Endothelial cell (in vitro differentiated cells): ENCODE measurements at regions not wholly inside any gene's neighbourhood (a gene's known extent, or its start where the extent isn't known, plus 50 kb on each side); places are given as distances from the start of the nearest gene placed in this dataset.

ENCODE experiments used
- DNase-seq: peaks from one replicate; pipeline ENCODE4 v3.0.0; 2021; ENCODE audit warnings: low spot score
- H3K27ac Mint-ChIP-seq: one replicate; pipeline ENCODE4 v1.8.0; 2021; ENCODE audit warnings: mixed read lengths, inconsistent platforms; ENCODE audit not compliant: unreplicated experiment
- H3K27me3 Mint-ChIP-seq: one replicate; pipeline ENCODE4 v1.8.0; 2021; ENCODE audit warnings: mild to moderate bottlenecking, moderate library complexity, mixed read lengths, inconsistent platforms; ENCODE audit not compliant: unreplicated experiment
- H3K36me3 Mint-ChIP-seq: one replicate; pipeline ENCODE4 v1.8.0; 2021; ENCODE audit warnings: mild to moderate bottlenecking, low read depth, mixed read lengths, inconsistent platforms; ENCODE audit not compliant: unreplicated experiment
- H3K4me1 Mint-ChIP-seq: one replicate; pipeline ENCODE4 v1.8.0; 2021; ENCODE audit warnings: mild to moderate bottlenecking, mixed read lengths, inconsistent platforms; ENCODE audit not compliant: unreplicated experiment
- H3K4me3 Mint-ChIP-seq: one replicate; pipeline ENCODE4 v1.8.0; 2021; ENCODE audit warnings: mild to moderate bottlenecking, mixed read lengths, inconsistent platforms; ENCODE audit not compliant: unreplicated experiment
- H3K9me3 Mint-ChIP-seq: one replicate; pipeline ENCODE4 v1.8.0; 2021; ENCODE audit warnings: mixed read lengths, inconsistent platforms; ENCODE audit not compliant: unreplicated experiment
- TF ChIP-seq, protein P1 (sequence below): fragments of 200-600 bp; sonication (generic); IDR thresholded peaks from one replicate; pipeline ENCODE4 v1.5.0; 2021; ENCODE audit warnings: antibody characterized with exemption; ENCODE audit not compliant: unreplicated experiment

DNA sequence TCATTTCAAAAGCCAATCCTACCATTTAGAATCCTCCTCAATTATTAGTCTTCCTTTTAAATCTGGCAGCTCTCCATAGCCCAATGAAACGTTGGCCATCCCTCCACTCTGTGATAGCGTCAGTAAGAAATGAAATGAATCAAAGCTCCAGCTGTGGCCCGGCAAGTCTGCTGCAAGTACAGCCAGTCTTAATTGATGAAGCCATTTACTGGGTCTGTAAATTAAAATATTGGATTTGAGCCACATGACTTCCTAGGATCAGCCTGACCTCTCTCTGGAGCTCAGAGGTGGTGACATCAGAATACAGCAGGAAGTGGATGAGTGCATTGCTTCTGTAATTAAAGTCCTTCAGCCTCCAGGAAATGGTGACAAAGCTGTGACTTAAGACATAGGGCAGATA is 347.0 kb upstream of the LMCD1 start:
- H3K4me3 Mint-ChIP-seq, result no peak overlapping the region

DNA sequence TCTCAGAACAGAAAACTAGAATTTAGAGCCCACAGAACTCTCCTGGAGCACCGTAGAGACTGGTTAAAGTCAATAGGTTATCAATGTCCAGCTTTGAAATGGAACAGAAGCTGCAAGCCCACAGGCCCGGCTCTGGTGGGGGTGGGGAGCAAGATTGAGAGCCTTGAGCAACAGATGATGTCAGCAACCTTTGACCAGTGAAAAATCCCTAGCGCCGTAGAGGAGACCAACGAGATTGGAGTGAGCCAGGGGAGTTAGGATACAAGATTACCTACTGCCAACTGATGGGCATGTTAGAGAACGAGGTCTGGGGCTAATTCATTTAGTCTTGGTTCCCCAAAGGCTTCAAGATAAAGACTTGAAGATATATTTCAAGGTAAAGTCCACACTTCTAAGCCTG is 345.5 kb upstream of the LMCD1 start:
- TF ChIP-seq, protein P1, sequence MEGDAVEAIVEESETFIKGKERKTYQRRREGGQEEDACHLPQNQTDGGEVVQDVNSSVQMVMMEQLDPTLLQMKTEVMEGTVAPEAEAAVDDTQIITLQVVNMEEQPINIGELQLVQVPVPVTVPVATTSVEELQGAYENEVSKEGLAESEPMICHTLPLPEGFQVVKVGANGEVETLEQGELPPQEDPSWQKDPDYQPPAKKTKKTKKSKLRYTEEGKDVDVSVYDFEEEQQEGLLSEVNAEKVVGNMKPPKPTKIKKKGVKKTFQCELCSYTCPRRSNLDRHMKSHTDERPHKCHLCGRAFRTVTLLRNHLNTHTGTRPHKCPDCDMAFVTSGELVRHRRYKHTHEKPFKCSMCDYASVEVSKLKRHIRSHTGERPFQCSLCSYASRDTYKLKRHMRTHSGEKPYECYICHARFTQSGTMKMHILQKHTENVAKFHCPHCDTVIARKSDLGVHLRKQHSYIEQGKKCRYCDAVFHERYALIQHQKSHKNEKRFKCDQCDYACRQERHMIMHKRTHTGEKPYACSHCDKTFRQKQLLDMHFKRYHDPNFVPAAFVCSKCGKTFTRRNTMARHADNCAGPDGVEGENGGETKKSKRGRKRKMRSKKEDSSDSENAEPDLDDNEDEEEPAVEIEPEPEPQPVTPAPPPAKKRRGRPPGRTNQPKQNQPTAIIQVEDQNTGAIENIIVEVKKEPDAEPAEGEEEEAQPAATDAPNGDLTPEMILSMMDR, result no peak
- no peak for DNase-seq
- no peaks in the 10 kb centered on the region for H3K27me3 Mint-ChIP-seq
- no peak overlapping the region for H3K27ac Mint-ChIP-seq
- no peak overlapping the region for H3K4me3 Mint-ChIP-seq
- peaks cover 3% of the 10 kb centered on the region for H3K4me1 Mint-ChIP-seq
- no peaks in the 10 kb centered on the region for H3K9me3 Mint-ChIP-seq
- H3K36me3 Mint-ChIP-seq, result no peaks in the 10 kb centered on the region

More for the DNA sequence above, 347.0 kb upstream of the LMCD1 start:
- TF ChIP-seq, protein P1, result no peak
- Mint-ChIP-seq H3K36me3 (no peaks in the 10 kb centered on the region), H3K27me3 (no peaks in the 10 kb centered on the region), H3K27ac (no peak overlapping the region), H3K4me1 (peaks cover 3% of the 10 kb centered on the region), H3K9me3 (no peaks in the 10 kb centered on the region)
- DNase-seq, result no peak

DNA sequence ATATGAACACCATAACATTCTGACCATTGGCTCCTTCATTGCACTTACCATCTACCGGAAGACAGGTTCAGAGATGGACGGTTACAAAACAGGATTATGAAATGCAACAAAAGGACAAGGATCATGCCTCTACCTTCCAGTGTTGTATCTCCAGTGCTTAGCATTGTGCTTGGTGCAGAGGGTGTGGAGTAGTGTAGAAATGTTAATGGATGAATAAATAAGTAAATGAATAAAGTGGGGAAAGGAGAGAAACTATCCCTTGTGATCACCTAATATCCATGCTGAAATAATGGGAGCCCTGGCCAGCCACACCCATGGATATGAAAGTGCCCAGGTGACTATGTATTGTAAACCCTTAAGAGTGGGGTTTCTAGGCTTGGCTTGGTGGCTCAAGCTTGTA is 344.8 kb upstream of the LMCD1 start:
- peaks cover 3% of the 10 kb centered on the region for H3K4me1 Mint-ChIP-seq
- no peaks in the 10 kb centered on the region for H3K27me3 Mint-ChIP-seq
- TF ChIP-seq, protein P1, result no peak
- no peaks in the 10 kb centered on the region for H3K36me3 Mint-ChIP-seq
- no peak overlapping the region for H3K4me3 Mint-ChIP-seq
- no peak for DNase-seq
- H3K9me3 Mint-ChIP-seq, result no peaks in the 10 kb centered on the region
- no peak overlapping the region for H3K27ac Mint-ChIP-seq

DNA sequence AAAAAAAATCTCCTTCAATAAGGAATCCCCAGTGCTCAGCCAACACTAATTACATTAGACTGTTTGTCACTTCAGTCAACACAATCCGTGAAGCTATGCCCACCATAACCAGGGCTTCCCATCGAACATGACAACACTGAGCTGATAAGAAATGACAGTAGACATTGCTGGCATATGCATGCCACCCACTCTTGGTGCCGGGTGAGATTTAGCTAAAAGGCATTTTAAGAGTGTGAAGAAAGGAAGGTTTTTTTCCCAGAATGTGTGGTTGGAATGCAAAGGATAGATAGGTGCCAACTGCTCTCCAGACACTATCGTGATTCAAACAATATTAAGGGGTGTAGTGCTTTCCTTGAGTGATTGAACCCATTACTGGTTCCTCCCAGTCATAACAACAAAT is 344.0 kb upstream of the LMCD1 start:
- TF ChIP-seq, protein P1, result no peak

DNA sequence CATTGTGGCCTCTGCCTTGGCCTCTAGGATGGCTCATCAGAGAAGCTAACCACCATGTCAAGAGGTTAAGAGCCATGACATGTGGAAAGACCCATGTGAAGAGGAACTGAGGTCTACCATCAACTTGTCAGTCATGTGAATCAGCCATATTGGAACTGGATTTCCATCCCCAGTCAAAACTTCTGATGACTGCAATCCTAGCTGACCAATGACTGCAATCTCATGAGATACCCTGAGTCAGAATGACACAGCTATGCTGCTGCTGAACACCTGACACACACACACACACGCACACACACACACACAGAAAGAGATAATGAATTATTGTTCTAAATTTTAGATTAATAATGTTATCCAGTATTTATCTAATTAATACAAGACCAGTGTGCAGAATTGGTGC is 337.5 kb upstream of the LMCD1 start:
- TF ChIP-seq, protein P1, result no peak
- Mint-ChIP-seq H3K4me3 (no peak overlapping the region), H3K27me3 (peaks cover 3% of the 10 kb centered on the region), H3K4me1 (no peaks in the 10 kb centered on the region), H3K27ac (no peak overlapping the region), H3K36me3 (no peaks in the 10 kb centered on the region), H3K9me3 (no peaks in the 10 kb centered on the region)
- DNase-seq, result no peak

More for the DNA sequence above, 344.0 kb upstream of the LMCD1 start:
- Mint-ChIP-seq H3K27ac (no peak overlapping the region), H3K36me3 (no peaks in the 10 kb centered on the region), H3K9me3 (no peaks in the 10 kb centered on the region), H3K4me1 (peaks cover 3% of the 10 kb centered on the region), H3K4me3 (no peak overlapping the region), H3K27me3 (no peaks in the 10 kb centered on the region)
- no peak for DNase-seq
